ENCODE measurements at regions not wholly inside any gene's neighbourhood (a gene's known extent, or its start where the extent isn't known, plus 50 kb on each side); places are given as distances from the start of the nearest gene placed in this dataset.

- no peak for TF ChIP-seq CTCF (IDR thresholded peaks at IDR 0.05 in 8 of 11, conservative IDR thresholded peaks at IDR 0.05 in 3 of 11)
- TF ChIP-seq POLR2A (IDR thresholded peaks at IDR 0.05), result no peak
- TF ChIP-seq POLR2AphosphoS5 (IDR thresholded peaks at IDR 0.05), result no peak
Observed at GRCh38 chr21:35414056-35414455, 365.0 kb upstream of the RUNX1 start.

Data from spleen (tissue), 7 donors.